Endothelial cell of umbilical vein (primary cell): ENCODE measurements at regions not wholly inside any gene's neighbourhood (a gene's known extent, or its start where the extent isn't known, plus 50 kb on each side); places are given as distances from the start of the nearest gene placed in this dataset.

ENCODE experiments used
- BruUV-seq: library from RNA; stranded (reverse); fragments of 400-500 nt; replicated peaks from 2 replicates; lab custom pipeline; 2021; lab: Mats Ljungman, UMichigan
- CTCF ChIA-PET: fragments of 300-600, 350-600 bp; sonication (Branson Sonifier 250); formaldehyde crosslinking; loops from one replicate; lab custom pipeline; 2021; ENCODE audit warnings: antibody characterized with exemption, inconsistent platforms; lab: Charles Lee
- POLR2A ChIA-PET: fragments of 300-600, 350-600 bp; sonication (Branson Sonifier 250); formaldehyde crosslinking; loops from one replicate; lab custom pipeline; 2021; ENCODE audit warnings: antibody characterized with exemption, inconsistent platforms; lab: Charles Lee
- DNase-seq: peaks from one replicate; pipeline ENCODE4 v3.0.0-alpha.2; 2011; ENCODE audit warnings: low read depth, low spot score
- FAIRE-seq: peaks from 2 replicates; lab custom pipeline; 2011; peaks lifted over from hg19 to GRCh38; lab: Jason Lieb, UNC
- H2AFZ ChIP-seq: 2 replicates; pipeline ENCODE4 v1.6.0; 2012; ENCODE audit warnings: low read depth, low read length, control low read depth, inconsistent platforms
- H3K27ac ChIP-seq: 2 replicates; pipeline ENCODE4 v1.5.1; 2011; ENCODE audit warnings: low read depth, mild to moderate bottlenecking, control low read depth, low read length, moderate library complexity; ENCODE audit not compliant: insufficient read depth
- H3K27me3 ChIP-seq, 2 experiments: 2 replicates each; pipeline versions ENCODE4 v1.6.0 to v1.6.1; 2011; ENCODE audit warnings: low read length in 2 of 2, mixed read lengths in 1 of 2; ENCODE audit not compliant: control insufficient read depth in 2 of 2, insufficient read depth in 2 of 2
- H3K36me3 ChIP-seq, 2 experiments: 2 replicates in 1 of 2; 3 replicates in 1 of 2; pipeline ENCODE4 v1.5.1; 2011; ENCODE audit warnings: low read length in 2 of 2, mild to moderate bottlenecking in 1 of 2, moderate library complexity in 1 of 2; ENCODE audit not compliant: control insufficient read depth in 2 of 2, insufficient read depth in 2 of 2; ENCODE audit errors: extremely low read depth in 1 of 2
- H3K4me1 ChIP-seq: 3 replicates; pipeline ENCODE4 v1.5.1; 2011; ENCODE audit warnings: mild to moderate bottlenecking, low read length; ENCODE audit not compliant: control insufficient read depth, insufficient read depth; ENCODE audit errors: extremely low read depth
- H3K4me2 ChIP-seq: 2 replicates; pipeline ENCODE4 v1.6.1; 2011; ENCODE audit warnings: low read length, control low read depth, mixed read lengths; ENCODE audit not compliant: insufficient read depth
- H3K4me3 ChIP-seq, 3 experiments: fragments of 200-600 bp in 1 of 3; sonication (generic), shearing (Covaris generic) in 1 of 3; replicated peaks in 1 of 3; 2 replicates each; pipeline ENCODE4 v1.5.1; 2011 to 2016; ENCODE audit warnings: control low read depth in 3 of 3, low read length in 3 of 3, mild to moderate bottlenecking in 2 of 3, inconsistent platforms in 1 of 3, low read depth in 1 of 3, moderate library complexity in 1 of 3; ENCODE audit not compliant: insufficient read depth in 1 of 3
- H3K79me2 ChIP-seq: 2 replicates; pipeline ENCODE4 v1.6.0; 2012; ENCODE audit warnings: low read length, inconsistent platforms; ENCODE audit not compliant: control insufficient read depth, insufficient read depth
- H3K9ac ChIP-seq: replicated peaks from 2 replicates; pipeline ENCODE3; 2011; ENCODE audit warnings: low read length, control low read depth; ENCODE audit not compliant: insufficient read depth; ENCODE audit errors: extremely low read depth
- H3K9me1 ChIP-seq: replicated peaks from 3 replicates; pipeline ENCODE4 v1.6.0; 2011; ENCODE audit warnings: mild to moderate bottlenecking, low read length; ENCODE audit not compliant: control insufficient read depth, insufficient read depth; ENCODE audit errors: extremely low read depth
- H3K9me3 ChIP-seq: replicated peaks from 2 replicates; pipeline ENCODE4 v1.5.1; 2012; ENCODE audit warnings: low read length, inconsistent platforms; ENCODE audit not compliant: control insufficient read depth, insufficient read depth
- H4K20me1 ChIP-seq: replicated peaks from 2 replicates; pipeline ENCODE3; 2011; ENCODE audit warnings: mild to moderate bottlenecking, low read length; ENCODE audit not compliant: control insufficient read depth, insufficient read depth; ENCODE audit errors: extremely low read depth
- EZH2 ChIP-seq: IDR thresholded peaks from 2 replicates; pipeline ENCODE4 v1.6.1; 2012; ENCODE audit warnings: borderline replicate concordance, low read depth, mild to moderate bottlenecking, moderate library complexity, low read length, inconsistent platforms; ENCODE audit not compliant: severe bottlenecking
- FOS ChIP-seq: IDR thresholded peaks from 2 replicates; pipeline ENCODE4 v1.6.1; 2011; ENCODE audit warnings: mild to moderate bottlenecking, low read length, moderate library complexity, borderline replicate concordance; ENCODE audit not compliant: insufficient read depth
- MYC ChIP-seq: IDR thresholded peaks from one replicate; pipeline ENCODE4 v1.6.1; 2011; ENCODE audit warnings: mild to moderate bottlenecking, low read depth, low read length
- POLR2A ChIP-seq: IDR thresholded peaks from 2 replicates; pipeline ENCODE4 v1.6.1; 2012; ENCODE audit warnings: low read depth, mild to moderate bottlenecking, control low read depth, low read length
- dilution Hi-C: fragments of 300-500 bp; cut with MboI; formaldehyde crosslinking; loops from one replicate; pipeline ENCODE4 v1.15.0; 2019; ENCODE audit warnings: low sequenced_read_pairs; ENCODE audit not compliant: extremely low pct_ligation_motif_present
- intact Hi-C: fragments of 100-400 bp; cut with micrococcal nuclease; formaldehyde crosslinking; loops from one replicate; pipeline ENCODE4 v1.10.0; 2022

DNA sequence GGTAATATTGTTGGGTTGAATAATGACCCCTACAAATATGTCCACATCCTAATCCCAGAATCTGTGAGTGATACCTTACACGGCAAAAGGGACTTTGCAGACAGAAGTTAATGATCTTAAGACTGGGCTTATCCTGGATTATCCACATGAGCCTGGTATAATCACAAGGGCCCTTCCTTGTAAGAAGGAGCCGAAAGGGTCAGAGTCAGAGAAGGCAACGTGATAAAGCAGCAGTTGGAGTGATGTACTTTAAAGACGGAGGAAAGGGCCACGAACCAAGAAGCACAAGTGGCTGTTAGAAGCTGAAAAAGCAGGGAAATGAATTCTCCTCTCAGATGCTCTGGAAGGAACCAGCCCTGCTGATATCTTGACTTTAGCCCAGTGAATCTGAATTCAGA, 137.8 kb downstream of the UTP18 start:
- Histone ChIP-seq H3K9ac (no peak overlapping the region), H3K79me2 (no peaks in the 10 kb centered on the region), H3K4me2 (no peak overlapping the region), H3K9me1 (no peaks in the 10 kb centered on the region), H3K27ac (no peak overlapping the region), H4K20me1 (no peaks in the 10 kb centered on the region), H3K27me3 (no peaks in the 10 kb centered on the region), H3K4me1 (no peaks in the 10 kb centered on the region), H3K9me3 (no peaks in the 10 kb centered on the region), H3K4me3 (no peak overlapping the region), H3K36me3 (no peaks in the 10 kb centered on the region), H2AFZ (no peak overlapping the region)
- ChIA-PET POLR2A (no interaction called here), CTCF (no interaction called here)
- no TSS peak for BruUV-seq
- FAIRE-seq (no peak), DNase-seq (no peak)
- dilution Hi-C loops (no loop called here), intact Hi-C loops (no loop called here)
- TF ChIP-seq EZH2 = no peak
- no peak for TF ChIP-seq POLR2A
- TF ChIP-seq FOS = no peak

DNA sequence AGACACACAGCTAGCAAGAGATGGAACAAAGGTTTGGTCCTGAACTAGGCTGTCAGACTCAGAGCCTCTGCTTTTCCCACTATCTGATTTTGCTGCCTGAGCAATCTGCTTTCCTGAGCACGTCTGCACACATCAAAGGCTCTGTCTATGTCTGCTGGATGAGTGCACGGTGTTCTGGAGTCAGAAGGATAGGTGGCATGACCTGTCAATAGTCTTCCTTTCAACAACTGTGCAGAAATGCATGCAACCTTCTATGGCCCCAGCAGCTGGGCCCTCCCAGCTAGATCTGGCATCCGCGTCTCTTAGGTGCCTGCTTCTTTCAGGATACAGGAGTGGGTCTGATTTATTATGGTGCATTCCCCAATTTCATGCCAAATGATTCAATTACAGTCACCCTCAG, 138.3 kb downstream of the UTP18 start:
- Histone ChIP-seq H3K79me2 (no peaks in the 10 kb centered on the region), H3K9me3 (no peaks in the 10 kb centered on the region), H3K4me3 (no peak overlapping the region), H3K27ac (no peak overlapping the region), H3K27me3 (no peaks in the 10 kb centered on the region), H3K36me3 (no peaks in the 10 kb centered on the region), H3K4me1 (no peaks in the 10 kb centered on the region), H4K20me1 (no peaks in the 10 kb centered on the region), H2AFZ (no peak overlapping the region), H3K9ac (no peak overlapping the region), H3K9me1 (no peaks in the 10 kb centered on the region), H3K4me2 (no peak overlapping the region)
- no peak for DNase-seq
- intact Hi-C loops (no loop called here), dilution Hi-C loops (no loop called here)
- CTCF ChIA-PET = no interaction called here
- FAIRE-seq = no peak
- POLR2A ChIA-PET = no interaction called here
- no peak for TF ChIP-seq MYC
- BruUV-seq = no TSS peak
